ENCODE measurements at regions not wholly inside any gene's neighbourhood (a gene's known extent, or its start where the extent isn't known, plus 50 kb on each side); places are given as distances from the start of the nearest gene placed in this dataset.

- no peak overlapping the region for H3K27ac ChIP-seq (ENCODE audit: low read depth, low read length, poor library complexity, severe bottlenecking)
- no peaks in the 10 kb centered on the region for H3K79me2 ChIP-seq (ENCODE audit: insufficient read depth, low read length)
- H3K27me3 ChIP-seq (ENCODE audit: insufficient read depth, low read length) = no peaks in the 10 kb centered on the region
- H3K9me2 ChIP-seq (ENCODE audit: low read depth, low read length) = no peaks in the 10 kb centered on the region
- H3F3A ChIP-seq (ENCODE audit: insufficient read depth, low read length) = no peaks in the 10 kb centered on the region
- H3K36me3 ChIP-seq (ENCODE audit: insufficient read depth, low read length) = no peaks in the 10 kb centered on the region
- H3K9me3 ChIP-seq (ENCODE audit: low read length) = no peaks in the 10 kb centered on the region
- H2AFZ ChIP-seq (ENCODE audit: low read length) = no peak overlapping the region
- H3K4me2 ChIP-seq (ENCODE audit: low read length) = no peak overlapping the region
- TF ChIP-seq EZH2 (IDR thresholded peaks at IDR 0.05; ENCODE audit: borderline replicate concordance, low read length) (no peak), CTCF (IDR thresholded peaks at IDR 0.05; ENCODE audit: low read length) (no peak)
- no peaks in the 10 kb centered on the region for H4K20me1 ChIP-seq (ENCODE audit: insufficient read depth, low read length)
- peaks cover 13% of the 10 kb centered on the region for H3K4me1 ChIP-seq (ENCODE audit: insufficient read depth, low read length, severe bottlenecking)
- no peak overlapping the region for H3K9ac ChIP-seq (ENCODE audit: low read length)
- H3K4me3 ChIP-seq (ENCODE audit: low read depth, low read length, poor library complexity, severe bottlenecking) = no peak overlapping the region
These were observed 162.3 kb downstream of the SPRY1 start for GRCh38 chr4:123558865-123559264.

- no peak overlapping the region for H3K27ac ChIP-seq (ENCODE audit: low read depth, low read length, poor library complexity, severe bottlenecking)
- no peak overlapping the region for H2AFZ ChIP-seq (ENCODE audit: low read length)
- H3K27me3 ChIP-seq (ENCODE audit: insufficient read depth, low read length) = no peaks in the 10 kb centered on the region
- no peak for TF ChIP-seq EZH2 (IDR thresholded peaks at IDR 0.05; ENCODE audit: borderline replicate concordance, low read length)
- TF ChIP-seq CTCF (IDR thresholded peaks at IDR 0.05; ENCODE audit: low read length) = no peak
- H3K79me2 ChIP-seq (ENCODE audit: insufficient read depth, low read length) = no peaks in the 10 kb centered on the region
- H3K9me2 ChIP-seq (ENCODE audit: low read depth, low read length) = no peaks in the 10 kb centered on the region
- H3K4me2 ChIP-seq (ENCODE audit: low read length) = no peak overlapping the region
- no peaks in the 10 kb centered on the region for H3K36me3 ChIP-seq (ENCODE audit: insufficient read depth, low read length)
- H4K20me1 ChIP-seq (ENCODE audit: insufficient read depth, low read length) = no peaks in the 10 kb centered on the region
- H3K4me3 ChIP-seq (ENCODE audit: low read depth, low read length, poor library complexity, severe bottlenecking) = no peak overlapping the region
- H3K4me1 ChIP-seq (ENCODE audit: insufficient read depth, low read length, severe bottlenecking) = peaks cover 13% of the 10 kb centered on the region
- no peak overlapping the region for H3K9ac ChIP-seq (ENCODE audit: low read length)
- no peaks in the 10 kb centered on the region for H3F3A ChIP-seq (ENCODE audit: insufficient read depth, low read length)
- no peaks in the 10 kb centered on the region for H3K9me3 ChIP-seq (ENCODE audit: low read length)
These were observed 163.6 kb downstream of the SPRY1 start for GRCh38 chr4:123559955-123560871.

GRCh38 chr4:123561525-123561924 is 164.9 kb downstream of the SPRY1 start:
- Histone ChIP-seq H3K4me3 (ENCODE audit: low read depth, low read length, poor library complexity, severe bottlenecking) (no peak overlapping the region), H3K4me2 (ENCODE audit: low read length) (no peak overlapping the region), H3K79me2 (ENCODE audit: insufficient read depth, low read length) (no peaks in the 10 kb centered on the region), H4K20me1 (ENCODE audit: insufficient read depth, low read length) (no peaks in the 10 kb centered on the region), H3F3A (ENCODE audit: insufficient read depth, low read length) (no peaks in the 10 kb centered on the region), H3K27me3 (ENCODE audit: insufficient read depth, low read length) (no peaks in the 10 kb centered on the region), H3K4me1 (ENCODE audit: insufficient read depth, low read length, severe bottlenecking) (peaks cover 4% of the 10 kb centered on the region), H3K27ac (ENCODE audit: low read depth, low read length, poor library complexity, severe bottlenecking) (no peak overlapping the region), H3K9me3 (ENCODE audit: low read length) (no peaks in the 10 kb centered on the region), H3K9ac (ENCODE audit: low read length) (no peak overlapping the region), H3K36me3 (ENCODE audit: insufficient read depth, low read length) (no peaks in the 10 kb centered on the region), H2AFZ (ENCODE audit: low read length) (no peak overlapping the region), H3K9me2 (ENCODE audit: low read depth, low read length) (no peaks in the 10 kb centered on the region)
- no peak for TF ChIP-seq EZH2 (IDR thresholded peaks at IDR 0.05; ENCODE audit: borderline replicate concordance, low read length)
- TF ChIP-seq CTCF (IDR thresholded peaks at IDR 0.05; ENCODE audit: low read length) = no peak
